ENCODE measurements at regions not wholly inside any gene's neighbourhood (a gene's known extent, or its start where the extent isn't known, plus 50 kb on each side); places are given as distances from the start of the nearest gene placed in this dataset.
"Not testable (repeated sequence)": the region's sequence is repeated elsewhere in the genome, so short reads cannot be mapped to it uniquely, and the experiment has no call there.

DNA sequence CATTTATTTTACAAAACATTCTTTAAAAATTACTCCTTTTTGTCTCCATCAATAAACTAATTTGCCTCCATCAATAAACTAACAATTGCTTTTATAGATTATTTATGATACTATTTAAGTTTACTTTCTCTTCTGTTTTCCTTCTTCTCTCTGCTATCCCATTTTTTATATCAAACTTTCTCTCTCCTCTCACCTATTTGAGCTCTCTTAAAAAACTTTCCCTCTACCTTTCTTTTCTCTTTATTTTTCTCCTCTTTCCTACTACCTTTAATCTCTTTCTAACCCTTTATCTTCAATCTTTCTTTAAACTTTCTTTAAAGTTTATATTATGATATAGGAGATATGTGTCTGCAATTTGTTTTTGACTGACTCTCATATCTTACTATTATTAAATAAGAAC, 566.4 kb downstream of the DACH1 start:
- no peak for DNase-seq

DNA sequence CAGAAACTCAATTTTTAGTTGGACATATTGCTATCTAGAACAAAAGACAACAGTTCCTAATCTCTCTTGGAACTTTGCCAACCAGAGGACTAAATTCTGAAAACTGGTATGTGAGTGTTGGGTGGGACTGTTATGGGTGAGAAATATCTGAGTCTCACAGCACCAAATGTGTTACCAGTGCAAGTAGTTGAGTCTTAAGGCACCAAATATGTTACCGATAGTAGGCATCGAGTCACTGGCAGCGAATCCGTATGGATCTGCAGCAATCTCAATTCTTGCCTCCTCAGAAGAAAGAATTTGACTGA, 575.2 kb downstream of the DACH1 start:
- DNase-seq: no peak

DNA sequence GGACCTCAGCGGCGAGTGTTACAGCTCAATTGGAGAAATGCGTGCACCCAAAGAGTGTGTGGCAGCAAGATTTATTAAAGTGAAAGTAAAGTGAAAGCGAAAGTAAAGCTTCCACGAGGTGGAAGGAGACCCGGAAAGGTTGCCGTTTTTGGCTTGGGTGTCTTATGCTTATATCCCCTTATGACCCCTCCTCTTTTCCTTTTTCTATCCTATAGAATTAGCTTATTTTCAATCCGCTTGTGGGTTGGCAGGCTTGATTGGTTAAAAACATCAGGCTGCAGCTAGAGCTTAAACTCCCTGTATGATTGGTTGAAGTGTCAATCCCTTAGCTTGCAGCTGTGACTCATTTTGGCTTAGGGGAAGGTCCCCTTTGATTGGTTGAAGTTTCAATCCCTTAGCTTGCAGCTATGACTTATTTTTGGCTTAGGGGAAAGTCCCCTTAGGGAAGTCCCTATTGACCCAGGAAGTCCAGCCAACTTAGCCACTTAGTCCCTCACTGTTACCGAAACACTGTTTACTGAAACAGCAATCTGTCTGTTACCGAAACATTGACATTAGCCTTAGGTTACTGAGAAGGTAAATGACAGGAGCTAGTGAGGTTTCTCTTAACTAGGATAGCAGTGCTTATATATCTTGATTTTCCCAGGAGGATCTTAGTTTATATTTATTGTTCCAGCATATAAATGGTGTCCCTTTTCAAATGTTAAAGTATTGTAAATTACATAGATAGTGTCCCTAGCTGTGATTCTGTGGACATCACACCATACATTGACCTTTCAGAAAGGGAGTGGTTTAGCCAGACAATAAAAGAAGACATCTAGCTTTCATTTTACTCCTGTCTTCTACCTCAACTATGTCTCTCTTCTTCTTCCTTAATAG, 575.8 kb downstream of the DACH1 start:
- DNase-seq: no peak

DNA sequence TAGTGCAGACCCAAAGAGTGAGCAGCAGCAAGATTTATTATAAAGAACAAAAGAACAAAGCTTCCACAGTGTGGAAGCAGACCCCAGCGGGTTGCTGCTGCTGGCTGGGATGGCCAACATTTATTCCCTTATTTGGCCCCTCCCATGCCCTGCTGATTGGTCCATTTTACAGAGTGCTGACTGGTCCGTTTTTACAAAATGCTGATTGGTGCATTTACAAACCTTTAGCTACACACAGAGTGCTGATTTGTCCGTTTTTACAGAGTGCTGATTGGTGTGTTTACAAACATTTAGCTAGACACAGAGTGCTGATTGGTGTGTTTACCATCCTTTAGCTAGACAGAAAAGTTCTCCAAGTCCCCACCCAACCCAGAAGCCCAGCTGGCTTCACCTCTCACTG, 577.0 kb downstream of the DACH1 start:
- not testable (repeated sequence) for DNase-seq

DNA sequence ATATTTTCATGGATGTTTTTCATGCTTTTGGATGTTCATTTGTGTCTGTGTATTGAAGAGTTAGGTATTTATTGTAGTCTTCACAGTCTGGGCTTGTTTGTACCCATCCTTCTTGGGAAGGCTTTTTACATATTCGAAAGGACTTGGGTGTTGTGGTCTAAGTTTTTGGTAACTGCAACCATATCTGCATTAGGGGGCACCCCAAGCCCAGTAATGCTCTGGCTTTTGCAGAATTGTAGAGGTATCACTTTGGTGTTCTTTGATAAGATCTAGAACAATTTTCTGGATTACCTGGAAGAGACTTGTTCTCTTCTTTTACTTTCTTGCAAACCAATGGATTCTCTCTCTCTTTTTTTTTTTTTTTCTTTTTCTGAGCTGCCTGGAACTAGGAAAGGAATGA, 581.3 kb downstream of the DACH1 start:
- DNase-seq: no peak

DNA sequence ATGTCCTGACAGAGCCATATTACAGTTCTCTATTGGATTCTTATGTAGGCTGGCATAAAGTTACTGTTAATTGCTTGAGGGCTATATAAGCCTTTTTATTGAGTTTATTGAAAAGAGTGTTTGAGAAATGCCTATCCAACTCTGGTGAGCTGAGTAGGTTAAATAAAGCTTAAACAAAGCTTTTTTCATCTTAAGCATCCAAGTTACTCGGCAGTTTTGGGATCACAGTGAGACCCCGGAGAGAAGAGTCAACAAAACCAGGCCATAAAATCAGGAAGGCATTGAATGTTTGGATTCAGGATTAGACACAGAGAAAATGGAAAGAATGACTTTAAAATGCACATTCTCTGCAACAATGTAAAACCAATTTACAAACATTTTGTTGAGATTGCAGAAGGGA, 588.5 kb downstream of the DACH1 start:
- DNase-seq: no peak

DNA sequence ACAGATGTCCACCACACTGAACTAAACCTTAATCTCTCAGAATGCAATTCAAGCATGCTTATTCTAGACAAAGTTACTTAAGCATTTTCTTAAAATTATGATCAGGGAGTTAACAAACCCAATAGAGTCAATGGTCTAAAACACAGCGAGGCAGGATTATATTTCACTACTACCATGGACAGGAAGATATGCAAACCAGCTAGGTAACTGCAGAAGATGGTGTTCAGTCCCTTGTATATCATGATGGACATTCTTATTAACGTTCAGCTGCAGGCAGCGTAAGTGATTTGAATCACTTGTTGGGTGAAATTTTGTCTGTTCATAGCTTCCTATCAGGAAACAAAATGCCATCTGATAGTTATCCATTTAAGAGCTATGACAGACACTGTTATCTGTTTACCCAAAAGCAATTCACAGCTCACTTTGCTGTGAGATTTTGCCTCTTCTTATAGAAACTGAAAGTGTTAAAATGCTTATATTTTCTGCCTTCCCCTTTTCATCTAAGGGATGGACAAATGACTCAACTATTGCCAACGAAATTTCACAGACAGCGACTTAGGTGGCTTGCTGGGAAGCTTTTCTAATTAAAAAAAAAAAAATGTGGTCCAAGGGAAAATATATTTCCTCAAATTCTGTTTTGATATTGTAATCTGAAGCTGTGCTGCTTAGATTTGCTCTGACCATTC, 591.9 kb downstream of the DACH1 start:
- no peak for DNase-seq

DNA sequence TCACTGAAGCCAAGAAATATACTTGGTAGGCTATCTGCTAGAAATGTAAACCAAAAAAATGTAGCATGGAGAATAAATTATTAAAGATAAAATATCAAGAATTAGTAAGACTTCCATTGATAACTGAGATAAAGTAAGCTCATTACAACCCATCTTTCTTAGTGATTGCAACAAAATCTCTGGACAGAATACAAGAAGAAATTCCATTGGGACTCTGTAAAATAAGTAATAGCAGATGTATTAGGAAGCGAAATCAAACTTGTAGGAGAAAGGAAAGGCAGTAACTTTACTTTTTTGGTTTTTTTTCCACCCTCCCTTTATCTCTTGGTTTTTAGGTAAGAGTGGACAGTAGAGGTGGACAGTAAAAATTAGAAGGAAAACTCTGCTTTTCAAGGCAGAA, 605.7 kb downstream of the DACH1 start:
- no peak for DNase-seq

DNA sequence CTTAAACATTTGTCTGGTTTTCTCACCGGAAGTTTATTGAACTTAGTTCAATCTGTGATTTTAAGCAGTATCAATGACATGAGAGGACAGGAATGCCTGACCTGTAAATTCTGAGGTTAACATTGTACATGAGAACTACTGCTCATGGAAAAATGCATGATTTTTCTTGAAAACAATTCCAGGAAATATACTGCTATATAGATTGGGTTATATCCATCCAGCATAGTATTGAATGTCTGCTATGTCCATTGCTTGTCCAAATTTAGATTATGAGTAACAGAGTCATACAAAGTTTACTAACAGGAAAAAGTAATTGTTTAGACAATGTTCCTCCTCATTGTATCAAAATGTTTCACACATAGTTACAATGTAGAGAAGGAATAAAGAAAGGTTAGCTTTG, 606.8 kb downstream of the DACH1 start:
- no peak for DNase-seq

DNA sequence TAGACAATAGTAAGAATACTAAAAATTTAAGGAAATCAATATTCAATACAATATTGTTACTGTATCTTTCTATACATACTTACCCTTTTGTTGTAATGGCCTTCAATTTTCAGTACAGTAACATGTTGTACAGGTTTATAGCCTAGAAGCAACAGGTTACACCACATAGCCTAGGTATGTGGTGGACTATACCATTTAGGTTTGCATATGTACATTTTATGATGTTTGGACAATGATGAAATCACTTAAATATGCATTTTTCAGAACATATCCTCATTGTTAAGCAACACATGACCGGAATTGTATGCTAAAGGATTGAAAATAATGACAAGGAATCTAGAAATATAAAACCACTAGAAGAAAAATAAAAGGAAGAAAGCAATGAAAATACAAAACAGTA, 611.4 kb downstream of the DACH1 start:
- DNase-seq: no peak

DNA sequence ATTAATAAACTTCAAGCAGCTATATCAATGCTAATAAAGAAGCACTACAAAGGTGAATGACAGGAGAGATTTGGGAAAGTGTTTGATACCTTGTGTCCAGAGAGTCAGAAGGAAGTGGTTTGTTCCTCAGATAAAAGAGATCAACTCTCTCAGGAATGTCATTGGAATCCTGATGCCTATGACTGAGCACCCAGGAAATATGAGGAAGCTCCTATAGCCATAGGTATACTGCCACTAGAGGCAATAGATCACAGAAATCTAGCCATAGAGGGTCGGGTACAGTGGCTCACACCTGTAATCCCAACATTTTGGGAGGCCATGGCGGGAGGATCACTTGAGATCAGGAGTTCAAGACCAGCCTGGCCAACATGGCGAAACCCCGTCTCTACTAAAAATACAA, 612.6 kb downstream of the DACH1 start:
- no peak for DNase-seq

DNA sequence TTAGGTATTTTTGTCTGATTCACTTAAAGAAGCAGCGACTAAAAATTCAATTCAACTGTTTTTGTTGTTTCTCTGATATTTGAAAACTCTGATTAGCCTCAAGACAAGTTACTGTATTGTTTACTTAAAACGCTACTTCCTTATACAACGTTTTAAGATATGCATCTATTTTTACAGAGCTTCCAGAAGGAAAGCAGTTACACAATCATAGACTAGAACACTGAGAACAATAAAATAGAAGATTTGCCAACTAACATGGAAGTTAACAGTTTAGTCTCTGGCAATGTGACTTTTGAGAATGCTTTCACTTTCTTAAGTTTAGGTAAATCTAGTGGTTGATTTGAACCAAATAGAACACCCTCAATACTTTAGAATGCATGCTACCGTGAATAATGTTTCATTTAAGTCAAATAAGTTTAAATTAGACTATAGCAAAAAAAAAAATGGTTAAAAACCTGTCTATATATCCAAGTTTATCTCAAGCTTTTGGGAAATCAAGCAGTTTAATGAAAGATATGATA, 614.8 kb downstream of the DACH1 start:
- DNase-seq: no peak

DNA sequence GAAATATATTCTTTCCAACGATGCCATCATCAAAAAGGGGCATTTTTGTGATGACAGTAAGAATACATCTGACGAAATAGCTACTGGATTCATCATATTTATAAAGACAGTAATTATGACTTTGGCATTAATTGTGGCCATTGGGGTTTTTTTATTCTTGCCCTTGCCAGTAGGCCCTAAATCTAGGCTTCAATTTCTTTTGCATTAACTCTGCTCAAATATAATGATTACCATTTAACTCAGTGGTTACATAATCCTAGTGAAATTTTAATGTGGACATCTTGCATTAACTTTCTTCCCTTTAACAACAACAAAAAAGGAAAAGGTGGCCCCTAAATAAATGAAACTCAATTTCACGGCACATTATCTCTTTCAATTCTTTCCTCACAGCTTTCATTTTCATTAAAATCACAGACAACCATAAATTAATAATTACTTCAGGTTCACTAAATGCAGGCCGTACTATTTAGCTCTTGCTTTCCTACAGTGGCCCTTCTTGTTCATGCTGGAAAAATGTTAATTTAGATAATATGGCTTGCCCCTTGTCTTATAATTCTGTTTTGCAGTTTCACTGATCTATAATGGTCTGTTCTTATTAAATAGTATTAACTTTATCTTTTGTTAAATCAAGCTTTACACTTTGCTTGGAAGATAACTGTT, 615.6 kb downstream of the DACH1 start:
- DNase-seq: no peak

DNA sequence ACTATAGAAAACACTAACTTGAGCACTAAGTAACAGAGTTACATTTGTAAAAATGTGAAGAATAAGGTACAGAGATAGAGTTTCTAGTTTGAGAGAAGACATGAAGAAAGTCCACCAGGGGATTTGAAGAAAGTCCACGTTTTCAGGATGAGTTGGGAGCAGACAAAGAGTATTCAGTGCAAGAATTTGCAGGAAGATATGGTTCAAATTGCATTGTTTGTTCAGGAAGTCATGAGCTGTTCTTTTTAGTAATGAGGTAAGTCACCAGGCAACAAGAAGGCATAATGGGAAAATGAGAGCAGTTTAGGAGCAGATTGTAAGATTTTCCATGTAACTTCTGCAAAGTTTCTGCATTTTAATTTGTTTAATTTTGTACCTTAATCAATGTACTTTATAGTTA, 618.0 kb downstream of the DACH1 start:
- no peak for DNase-seq

DNA sequence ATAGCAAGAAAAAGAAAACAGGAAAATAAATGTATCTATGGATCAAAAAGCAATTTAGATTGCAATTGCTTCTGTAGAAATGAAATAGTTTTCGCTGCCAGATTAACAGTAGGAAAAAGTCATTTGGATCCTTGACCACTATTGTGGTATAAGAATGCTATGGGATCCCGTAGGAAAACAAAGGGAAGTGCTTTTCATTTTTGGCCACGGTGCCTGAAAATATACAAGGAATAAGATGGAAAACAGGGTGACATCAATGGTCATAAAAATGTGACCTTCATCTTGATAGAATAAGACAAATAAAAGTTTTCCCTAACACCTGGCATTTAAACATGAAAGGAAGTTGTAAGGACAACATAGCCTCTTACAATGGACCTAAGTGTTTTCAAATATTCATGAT, 622.8 kb downstream of the DACH1 start:
- no peak for DNase-seq

DNA sequence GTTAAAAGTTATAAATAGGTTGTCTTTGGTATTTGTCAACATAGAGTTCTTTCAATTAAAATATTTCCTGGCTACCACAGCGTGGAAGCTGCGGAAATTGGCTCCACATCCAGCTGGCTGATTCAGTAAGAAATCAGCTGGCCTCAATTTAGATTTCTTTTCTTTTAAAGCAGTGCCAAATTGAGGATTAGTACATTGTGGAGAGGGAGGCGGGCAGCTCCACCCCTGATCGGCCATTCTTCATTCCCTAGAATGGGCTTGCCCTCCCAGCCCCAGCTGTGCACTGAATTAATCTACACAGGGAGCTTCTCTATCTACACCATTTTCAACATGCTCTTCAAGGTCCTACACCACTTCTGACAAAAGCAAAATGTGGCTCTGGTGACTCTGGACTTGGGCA, 624.8 kb downstream of the DACH1 start:
- peak; percentile 48 for DNase-seq

DNA sequence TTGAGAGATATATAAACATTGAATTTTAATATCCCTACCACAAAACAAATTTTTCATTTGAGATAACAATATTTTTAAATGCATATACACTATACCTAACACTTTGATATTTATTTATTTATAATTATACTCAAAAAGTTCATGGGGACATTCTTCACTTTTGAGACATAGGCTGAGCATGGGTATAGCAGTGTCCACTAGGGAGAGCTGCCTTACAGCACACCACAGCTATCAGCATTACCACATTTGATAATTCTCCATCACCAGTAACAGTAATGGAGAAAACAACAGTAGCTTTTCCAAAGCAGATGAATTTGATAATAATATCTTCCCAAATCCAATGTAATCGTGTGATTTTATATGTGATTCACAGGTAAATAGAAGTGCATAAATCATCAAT, 626.1 kb downstream of the DACH1 start:
- DNase-seq: peak; percentile 32

DNA sequence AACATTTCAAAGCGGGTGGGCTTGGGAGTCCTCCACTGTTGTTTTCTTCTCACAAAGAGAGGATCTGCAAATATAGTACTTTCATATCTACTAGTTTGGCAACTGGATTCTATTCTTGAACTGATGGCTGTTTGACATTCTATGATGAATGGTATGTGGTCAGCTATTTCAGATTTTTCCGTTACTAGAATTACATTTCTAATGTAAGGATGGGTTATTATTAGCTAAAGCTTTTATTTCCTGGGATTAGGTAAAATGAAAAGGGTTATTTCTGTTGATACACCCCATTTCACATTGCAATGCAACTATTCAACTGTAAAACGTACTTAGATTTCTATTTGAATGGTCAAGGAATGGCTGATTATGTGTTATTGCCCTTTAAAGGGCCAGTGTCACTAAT, 629.7 kb downstream of the DACH1 start:
- no peak for DNase-seq

DNA sequence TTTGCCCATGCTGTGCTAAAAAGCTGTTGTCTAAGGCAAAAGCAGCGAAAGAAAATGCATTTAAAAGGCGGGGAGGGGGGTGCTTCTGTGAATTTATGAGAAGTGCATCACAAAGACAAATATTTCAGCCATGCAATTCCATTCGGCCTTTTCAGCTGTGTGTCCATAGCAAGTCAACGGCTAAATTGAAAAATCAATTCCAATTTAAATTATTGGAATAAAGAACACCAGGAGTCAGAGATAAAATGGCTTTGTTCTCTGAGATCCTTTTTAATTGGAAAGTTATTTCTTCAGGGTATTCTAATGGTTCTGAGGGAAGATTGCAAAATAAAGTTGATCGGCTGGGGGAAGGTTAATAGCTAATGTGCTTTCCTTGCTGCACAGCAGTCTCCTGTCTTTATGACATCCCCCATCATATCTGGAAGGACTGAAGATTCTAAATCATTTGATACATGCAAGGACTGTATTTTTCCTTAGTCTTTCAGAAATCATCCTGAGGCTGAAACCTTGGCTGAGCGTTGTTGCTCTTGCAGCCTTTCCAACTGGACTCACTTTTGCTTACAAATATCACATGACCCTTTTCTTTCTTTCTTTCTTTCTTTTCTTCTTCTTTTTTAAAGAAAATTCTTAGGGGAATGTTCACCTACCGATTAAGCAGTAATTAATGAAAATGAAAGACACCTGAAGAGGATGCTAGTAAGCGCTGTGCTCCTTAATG, 647.1 kb downstream of the DACH1 start:
- DNase-seq: peak; percentile 68

DNA sequence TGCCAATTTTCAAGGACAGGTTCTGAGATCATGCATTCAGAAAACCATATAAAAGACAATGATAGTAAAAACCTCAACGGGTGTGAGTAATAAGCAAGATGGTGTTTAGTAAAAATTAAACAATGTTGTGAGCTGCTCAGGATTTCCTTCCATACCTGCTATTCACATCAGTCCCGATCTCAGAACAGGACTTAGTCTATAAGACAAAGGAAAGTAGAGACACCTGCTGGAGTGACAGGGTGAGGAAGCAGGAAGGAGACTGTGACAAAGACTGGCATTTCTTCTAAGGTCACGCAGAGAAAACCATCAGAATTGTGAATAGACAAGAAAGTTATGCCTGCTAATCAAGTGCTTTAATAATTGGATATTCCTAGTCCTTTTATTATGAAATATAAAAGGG, 648.0 kb downstream of the DACH1 start:
- DNase-seq: peak; percentile 49

DNA sequence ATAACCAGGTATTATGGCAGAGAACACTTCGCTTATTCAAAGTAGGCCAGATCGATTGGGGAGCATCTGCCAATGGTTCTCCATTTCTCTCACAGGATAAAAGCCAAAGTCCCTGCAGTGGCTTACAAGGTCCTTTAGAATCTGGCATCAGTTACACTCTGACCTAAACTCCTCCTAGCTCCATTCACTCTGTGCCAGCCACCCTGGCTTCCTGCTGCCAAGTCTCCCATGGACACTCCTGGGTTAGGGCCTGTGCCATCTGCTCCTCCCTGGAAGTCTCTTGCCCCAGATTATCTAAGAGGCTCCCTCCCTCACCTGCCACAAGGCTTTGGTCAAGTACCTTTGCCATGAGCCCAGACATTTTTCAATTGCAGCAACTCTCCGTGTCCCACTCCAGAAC, 649.2 kb downstream of the DACH1 start:
- DNase-seq: no peak

DNA sequence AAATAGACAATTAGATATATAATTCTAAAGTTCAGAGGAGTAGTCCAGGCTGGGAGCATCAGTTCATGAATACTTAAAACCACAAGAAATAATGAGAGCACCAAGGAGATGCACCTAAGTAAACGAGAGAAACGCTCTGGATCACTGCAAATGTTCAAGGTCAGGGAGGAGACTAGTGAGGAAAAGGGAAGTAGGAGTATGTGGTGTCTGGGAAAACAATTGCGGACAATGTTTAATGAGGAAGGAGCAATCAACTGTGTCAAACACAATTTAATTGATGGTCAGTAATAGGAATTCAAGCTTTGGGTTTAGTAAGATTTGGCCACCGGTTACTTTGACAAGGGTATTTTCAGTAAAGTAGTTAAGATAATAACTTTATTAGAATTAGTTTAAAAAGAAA, 652.2 kb downstream of the DACH1 start:
- peak; percentile 56 for DNase-seq

DNA sequence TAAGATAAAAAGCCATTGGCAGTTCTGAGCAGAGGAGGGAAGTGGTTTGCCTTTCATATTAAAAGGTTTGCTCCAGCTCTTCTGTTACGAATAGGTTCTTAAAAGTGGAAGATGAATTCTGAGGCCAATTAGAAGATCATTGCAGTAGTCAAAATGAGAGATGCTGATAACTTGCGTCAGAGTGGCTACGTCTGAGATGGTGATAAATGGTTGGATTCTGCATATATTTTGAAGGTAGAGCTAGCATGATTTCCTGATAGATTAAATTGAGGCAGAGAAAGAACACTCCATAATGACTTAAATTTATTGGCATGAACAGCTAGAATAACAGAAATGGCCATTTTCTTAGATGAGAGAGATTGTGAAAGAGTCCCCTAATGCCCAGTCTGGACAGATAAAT, 652.6 kb downstream of the DACH1 start:
- no peak for DNase-seq
